A549 (cell line): ENCODE measurements at regions not wholly inside any gene's neighbourhood (a gene's known extent, or its start where the extent isn't known, plus 50 kb on each side); places are given as distances from the start of the nearest gene placed in this dataset.

Experiments used
- ATAC-seq, 2 experiments: fragments of 200-7000 bp in 1 of 2; fragments of >200 bp in 1 of 2; cut with Nextera tagmentation in 1 of 2; cut with Tn5 transposase in 1 of 2; 3 replicates each; pipeline versions ENCODE4 v1.8.0 to v1.9.1; 2018 to 2020; ENCODE audit warnings: mild to moderate bottlenecking in 1 of 2, moderate library complexity in 1 of 2
- CTCF ChIA-PET: fragments of 300-600 bp; sonication (Branson Sonifier 250); formaldehyde crosslinking; extraction: SDS; loops from one replicate; lab custom pipeline; 2021; ENCODE audit warnings: antibody characterized with exemption, inconsistent platforms; lab: Yijun Ruan, JAX
- POLR2A ChIA-PET: fragments of 350-600 bp; formaldehyde crosslinking; extraction: SDS; loops from one replicate; lab custom pipeline; 2021; ENCODE audit warnings: antibody characterized with exemption, inconsistent platforms; lab: Yijun Ruan, JAX
- DNase-seq, 2 experiments: peaks; one replicate each; pipeline versions ENCODE4 v3.0.0 to v3.0.0-alpha.2; 2011 to 2016; ENCODE audit warnings: low read depth in 1 of 2, low spot score in 1 of 2
- FAIRE-seq: peaks from 2 replicates; lab custom pipeline; 2011; peaks lifted over from hg19 to GRCh38; lab: Jason Lieb, UNC
- H3K27ac ChIP-seq, 2 experiments: fragments of >200 bp; sonication (Bioruptor Twin); formaldehyde crosslinking; 3 replicates each; pipeline ENCODE4 v1.5.1; 2016 to 2017
- H3K4me1 ChIP-seq: fragments of >200 bp; sonication (Bioruptor Twin); formaldehyde crosslinking; 3 replicates; pipeline ENCODE4 v1.6.1; 2016
- H3K4me2 ChIP-seq: fragments of >200 bp; sonication (Bioruptor Twin); formaldehyde crosslinking; 3 replicates; pipeline ENCODE4 v1.6.1; 2016
- H3K4me3 ChIP-seq: fragments of >200 bp; sonication (Bioruptor Twin); formaldehyde crosslinking; 3 replicates; pipeline ENCODE4 v1.5.1; 2016
- H3K9me3 ChIP-seq: fragments of >200 bp; sonication (Bioruptor Twin); formaldehyde crosslinking; 3 replicates; pipeline ENCODE4 v1.6.1; 2016
- BHLHE40 ChIP-seq: IDR thresholded peaks from 2 replicates; pipeline ENCODE4 v1.6.1; 2012; ENCODE audit warnings: low read depth, low read length, inconsistent platforms
- CBX8 ChIP-seq: fragments of 200-600 bp; sonication (generic); IDR thresholded peaks from 2 replicates; pipeline ENCODE4 v1.6.1; 2016
- CEBPB ChIP-seq, 2 experiments: fragments of >200 bp in 1 of 2; sonication (Bioruptor Twin) in 1 of 2; formaldehyde crosslinking in 1 of 2; IDR thresholded peaks; 2 replicates each; pipeline ENCODE4 v1.6.1; 2012 to 2016
- CHD4 ChIP-seq: fragments of 200-600 bp; sonication (generic); IDR thresholded peaks from 2 replicates; pipeline ENCODE4 v1.6.1; 2016; ENCODE audit warnings: antibody characterized with exemption, mild to moderate bottlenecking, borderline replicate concordance
- CTCF ChIP-seq: fragments of >200 bp; sonication (Bioruptor Twin); formaldehyde crosslinking; IDR thresholded peaks from 3 replicates; pipeline ENCODE4 v1.5.1; 2016
- EHF ChIP-seq: fragments of 250-450 bp; sonication (Bioruptor Pico); IDR thresholded peaks from 2 replicates; pipeline ENCODE4 v1.5.0; 2020; ENCODE audit warnings: mild to moderate bottlenecking
- EHMT2 ChIP-seq: fragments of 200-600 bp; sonication (generic); IDR thresholded peaks from 2 replicates; pipeline ENCODE4 v1.6.1; 2016; ENCODE audit warnings: antibody characterized with exemption, low read depth, mild to moderate bottlenecking, moderate library complexity
- ELK1 ChIP-seq: fragments of 150-350 bp; IDR thresholded peaks from 2 replicates; pipeline ENCODE4 v1.6.1; 2014; ENCODE audit warnings: low read depth, mild to moderate bottlenecking, low read length
- FOSB ChIP-seq: fragments of 250-450 bp; sonication (Bioruptor Pico); IDR thresholded peaks from 2 replicates; pipeline ENCODE4 v1.5.0; 2020; ENCODE audit warnings: mild to moderate bottlenecking, moderate library complexity
- FOSL2 ChIP-seq, 2 experiments: fragments of 450-650 bp in 1 of 2; fragments of >200 bp in 1 of 2; sonication (Bioruptor Twin) in 1 of 2; formaldehyde crosslinking; IDR thresholded peaks; 2 replicates each; pipeline versions ENCODE4 v1.5.0 to v1.6.1; 2016 to 2020; ENCODE audit warnings: mild to moderate bottlenecking in 1 of 2, moderate library complexity in 1 of 2
- FOXS1 ChIP-seq: fragments of 250-450 bp; sonication (Bioruptor Pico); IDR thresholded peaks from 2 replicates; pipeline ENCODE4 v1.5.0; 2020; ENCODE audit warnings: mild to moderate bottlenecking, moderate library complexity
- GATA3 ChIP-seq: IDR thresholded peaks from 2 replicates; pipeline ENCODE4 v1.6.1; 2012; ENCODE audit warnings: borderline replicate concordance
- HES2 ChIP-seq: fragments of >200 bp; sonication (Bioruptor Twin); formaldehyde crosslinking; IDR thresholded peaks from 2 replicates; pipeline ENCODE4 v1.6.1; 2016
- HOXA7 ChIP-seq: fragments of 250-450 bp; sonication (Bioruptor Pico); IDR thresholded peaks from 2 replicates; pipeline ENCODE4 v1.5.0; 2020; ENCODE audit warnings: mild to moderate bottlenecking, moderate library complexity
- JUN ChIP-seq, 2 experiments: fragments of >200 bp; sonication (Bioruptor Twin); formaldehyde crosslinking; IDR thresholded peaks; 2 replicates in 1 of 2; 3 replicates in 1 of 2; pipeline ENCODE4 v1.6.1; 2016 to 2017
- JUNB ChIP-seq: fragments of >200 bp; sonication (Bioruptor Twin); formaldehyde crosslinking; IDR thresholded peaks from 2 replicates; pipeline ENCODE4 v1.6.1; 2016
- KDM1A ChIP-seq: fragments of 200-600 bp; sonication (generic); IDR thresholded peaks from 2 replicates; pipeline ENCODE4 v1.6.1; 2016; ENCODE audit warnings: low read depth, mild to moderate bottlenecking
- KDM5A ChIP-seq: fragments of 200-600 bp; sonication (generic); IDR thresholded peaks from 2 replicates; pipeline ENCODE4 v1.6.1; 2016; ENCODE audit warnings: antibody characterized with exemption, mild to moderate bottlenecking
- NR3C1 ChIP-seq: fragments of >200 bp; sonication (Bioruptor Twin); formaldehyde crosslinking; IDR thresholded peaks from 3 replicates; pipeline ENCODE4 v1.6.1; 2017
- RARB ChIP-seq: fragments of 250-450 bp; sonication (Bioruptor Pico); IDR thresholded peaks from 2 replicates; pipeline ENCODE4 v1.8.0; 2021; ENCODE audit warnings: mild to moderate bottlenecking, moderate library complexity
- RCOR1 ChIP-seq: fragments of 150-350 bp; IDR thresholded peaks from 2 replicates; pipeline ENCODE4 v1.6.1; 2014; ENCODE audit warnings: antibody characterized with exemption, low read length, low read depth
- REST ChIP-seq: fragments of 200-600 bp; sonication (generic); IDR thresholded peaks from 2 replicates; pipeline ENCODE4 v1.6.1; 2016; ENCODE audit warnings: antibody characterized with exemption, mild to moderate bottlenecking, moderate library complexity
- SMC3 ChIP-seq: fragments of >200 bp; sonication (Bioruptor Twin); formaldehyde crosslinking; IDR thresholded peaks from 3 replicates; pipeline ENCODE4 v1.6.1; 2018; ENCODE audit warnings: inconsistent platforms
- TP53 ChIP-seq: fragments of 250-450 bp; sonication (Bioruptor Pico); IDR thresholded peaks from 2 replicates; pipeline ENCODE4 v1.5.0; 2021; ENCODE audit warnings: mild to moderate bottlenecking, moderate library complexity
- ZNF302 ChIP-seq: fragments of 250-450 bp; sonication (Bioruptor Pico); IDR thresholded peaks from 2 replicates; pipeline ENCODE4 v1.9.0; 2021; ENCODE audit warnings: inconsistent platforms, mild to moderate bottlenecking, moderate library complexity
- WGBS: methylation state at CpG from one replicate; pipeline ENCODE4 v1.1.6; 2017; ENCODE audit errors: missing lambda C conversion rate; 5-methylcytosine and 5-hydroxymethylcytosine counted together

GRCh38 chr10:21337171-21337792, 188.2 kb downstream of the SKIDA1 start:
- peak overlapping the region; percentile 75 for H3K4me2 ChIP-seq
- DNase-seq (no peak), ATAC-seq (no peak), FAIRE-seq (no peak)
- no peak for TF ChIP-seq REST
- 0 out of 2 replicates have a peak, but pooled peaks have one; percentile 78 for TF ChIP-seq CHD4
- no peak for TF ChIP-seq EHMT2
- TF ChIP-seq HOXA7 = peak; percentile 21; the same call in 1 of the 2 replicates
- no peak for TF ChIP-seq TP53 (CRISPR knock-in tag)
- no peak for TF ChIP-seq ELK1
- TF ChIP-seq KDM1A = peak; percentile 84
- TF ChIP-seq RARB (CRISPR knock-in tag) = 0 out of 2 replicates have a peak, but pooled peaks have one; percentile 33
- no peak for TF ChIP-seq EHF (CRISPR knock-in tag)
- TF ChIP-seq FOXS1 (CRISPR knock-in tag) = 0 out of 2 replicates have a peak, but pooled peaks have one; percentile 38
- TF ChIP-seq CEBPB (IDR thresholded peaks at IDR 0.05) = peak in 1 of 2 experiments; percentile 46; a peak in 2 of 4 replicates
- TF ChIP-seq JUNB = no peak; the same call in 1 of the 2 replicates
- no peak for TF ChIP-seq ZNF302 (CRISPR knock-in tag)
- TF ChIP-seq NR3C1 = no peak
- WGBS = 34% methylated on average over 7 of the region's 7 CpGs
- H3K4me1 ChIP-seq = peaks cover 51% of the 10 kb centered on the region
- peak overlapping the region; percentile 95 to 96 for H3K27ac ChIP-seq
- no peaks in the 10 kb centered on the region for H3K9me3 ChIP-seq
- H3K4me3 ChIP-seq = no peak overlapping the region
- ChIA-PET POLR2A (interaction anchor here (0.7 to 1.4 kb wide), 3 partner anchors 22 to 45 kb away, joined by 4 to 8 read pairs (median 7); no protein-coding TSS in a partner anchor), CTCF (interaction anchor here (0.7 to 4.4 kb wide), 6 partner anchors 21 to 158 kb away, joined by 3 to 21 read pairs (median 11); no protein-coding TSS in a partner anchor)

- no peaks in the 10 kb centered on the region for H3K9me3 ChIP-seq
- ChIA-PET POLR2A (interaction anchor here (0.7 to 2.4 kb wide), 7 partner anchors 11 to 189 kb away, joined by 3 to 13 read pairs (median 6); partner anchors contain the start of gene SKIDA1), CTCF (interaction anchor here (0.7 to 4.4 kb wide), 13 partner anchors 10 to 256 kb away, joined by 3 to 21 read pairs (median 4); no protein-coding TSS in a partner anchor)
- ATAC-seq (peak; percentile 88 to 90), DNase-seq (peak; percentile 86 to 97), FAIRE-seq (peak; percentile 80)
- H3K27ac ChIP-seq = peak overlapping the region; percentile 95 to 96
- no peak overlapping the region for H3K4me3 ChIP-seq
- H3K4me2 ChIP-seq = peak overlapping the region; percentile 75
- WGBS = 1% methylated on average over 8 of the region's 8 CpGs
- peaks cover 55% of the 10 kb centered on the region for H3K4me1 ChIP-seq
- no peak for TF ChIP-seq REST
- no peak for TF ChIP-seq FOSB (CRISPR knock-in tag)
- TF ChIP-seq CTCF = peak; percentile 31
- no peak for TF ChIP-seq HES2
- no peak for TF ChIP-seq BHLHE40
- no peak for TF ChIP-seq CBX8
- peak; percentile 61 to 76; a peak in 2 of 5 replicates for TF ChIP-seq JUN (IDR thresholded peaks at IDR 0.05)
- 0 out of 2 replicates have a peak, but pooled peaks have one; percentile 56 for TF ChIP-seq RCOR1
- peak; percentile 99 for TF ChIP-seq FOSL2 (IDR thresholded peaks at IDR 0.05)
- peak; percentile 98 for TF ChIP-seq FOSL2 (CRISPR knock-in tag; IDR thresholded peaks at IDR 0.05)
- peak; percentile 60 for TF ChIP-seq SMC3
- TF ChIP-seq KDM5A = no peak
- TF ChIP-seq GATA3 = peak; percentile 90
Observed at GRCh38 chr10:21336476-21337170, 188.9 kb downstream of the SKIDA1 start.
